WTC11 (cell line): ENCODE measurements at regions not wholly inside any gene's neighbourhood (a gene's known extent, or its start where the extent isn't known, plus 50 kb on each side); places are given as distances from the start of the nearest gene placed in this dataset.

Source experiments
- ATAC-seq: fragments of 200-7000 bp; cut with Tn5 transposase; 2 replicates; pipeline ENCODE4 v1.10.0; 2021; ENCODE audit warnings: mild to moderate bottlenecking, moderate library complexity
- CTCF ChIA-PET: fragments of 300-600 bp; sonication (Branson Sonifier 250); formaldehyde crosslinking; loops from one replicate; lab custom pipeline; 2021; ENCODE audit warnings: antibody characterized with exemption; lab: Charles Lee
- POLR2A ChIA-PET: fragments of 350-600 bp; sonication (Branson Sonifier 250); formaldehyde crosslinking; loops from one replicate; lab custom pipeline; 2021; ENCODE audit warnings: antibody characterized with exemption; lab: Charles Lee
- DNase-seq: peaks from one replicate; pipeline ENCODE4 v3.0.0; 2021; ENCODE audit warnings: low spot score
- H3K27ac Mint-ChIP-seq: 2 replicates; pipeline ENCODE4 v1.8.0; 2021; ENCODE audit warnings: mixed read lengths
- H3K27me3 Mint-ChIP-seq: 2 replicates; pipeline ENCODE4 v1.8.0; 2021; ENCODE audit warnings: low read depth, mild to moderate bottlenecking, moderate library complexity, mixed read lengths
- H3K36me3 Mint-ChIP-seq: 2 replicates; pipeline ENCODE4 v1.8.0; 2021; ENCODE audit warnings: mixed read lengths
- H3K4me1 Mint-ChIP-seq: 2 replicates; pipeline ENCODE4 v1.8.0; 2022; ENCODE audit warnings: mixed read lengths
- H3K4me3 Mint-ChIP-seq: 2 replicates; pipeline ENCODE4 v1.8.0; 2021; ENCODE audit warnings: mild to moderate bottlenecking, moderate library complexity, mixed read lengths
- H3K9me3 Mint-ChIP-seq: 2 replicates; pipeline ENCODE4 v1.8.0; 2021; ENCODE audit warnings: mixed read lengths
- AR ChIP-seq: fragments of 250-450 bp; sonication (Bioruptor Pico); IDR thresholded peaks from 2 replicates; pipeline ENCODE4 v1.9.0; 2021; ENCODE audit warnings: mild to moderate bottlenecking
- CREB1 ChIP-seq: sonication (generic); formaldehyde crosslinking; IDR thresholded peaks from 2 replicates; pipeline ENCODE4 v1.8.0; 2023; ENCODE audit warnings: mild to moderate bottlenecking, missing genetic modification reagents
- CREM ChIP-seq: sonication (generic); formaldehyde crosslinking; IDR thresholded peaks from 2 replicates; pipeline ENCODE4 v1.8.1; 2022; ENCODE audit warnings: mild to moderate bottlenecking, missing genetic modification reagents, moderate library complexity
- CTCF ChIP-seq: fragments of 200-600 bp; IDR thresholded peaks from 2 replicates; pipeline ENCODE4 v1.8.0; 2022; ENCODE audit warnings: antibody characterized with exemption
- ELF4 ChIP-seq: sonication (generic); formaldehyde crosslinking; IDR thresholded peaks from 2 replicates; pipeline ENCODE4 v1.8.1; 2022; ENCODE audit warnings: low read depth, mild to moderate bottlenecking, moderate library complexity, missing genetic modification reagents
- ESRRA ChIP-seq: sonication (generic); formaldehyde crosslinking; IDR thresholded peaks from 2 replicates; pipeline ENCODE4 v1.8.1; 2022; ENCODE audit warnings: mild to moderate bottlenecking, missing genetic modification reagents, borderline replicate concordance
- FOXK1 ChIP-seq: sonication (generic); formaldehyde crosslinking; IDR thresholded peaks from 2 replicates; pipeline ENCODE4 v1.8.0; 2022; ENCODE audit warnings: mild to moderate bottlenecking, moderate library complexity, missing genetic modification reagents
- JAZF1 ChIP-seq: fragments of 250-450 bp; sonication (Bioruptor Pico); IDR thresholded peaks from 2 replicates; pipeline ENCODE4 v1.9.0; 2021; ENCODE audit warnings: moderate library complexity, mild to moderate bottlenecking, inconsistent platforms
- MAX ChIP-seq: sonication (generic); formaldehyde crosslinking; IDR thresholded peaks from 2 replicates; pipeline ENCODE4 v1.8.0; 2022; ENCODE audit warnings: mild to moderate bottlenecking, missing genetic modification reagents
- MXD4 ChIP-seq: fragments of 250-450 bp; sonication (Bioruptor Pico); IDR thresholded peaks from 2 replicates; pipeline ENCODE4 v1.8.0; 2021; ENCODE audit warnings: mild to moderate bottlenecking, moderate library complexity, borderline replicate concordance
- NFATC4 ChIP-seq: fragments of 250-450 bp; sonication (Bioruptor Pico); IDR thresholded peaks from 2 replicates; pipeline ENCODE4 v1.9.0; 2021; ENCODE audit warnings: mild to moderate bottlenecking
- NFE2L1 ChIP-seq: sonication (generic); formaldehyde crosslinking; IDR thresholded peaks from 2 replicates; pipeline ENCODE4 v1.8.1; 2023; ENCODE audit warnings: missing genetic modification reagents
- NFYB ChIP-seq: sonication (generic); formaldehyde crosslinking; conservative IDR thresholded peaks from 2 replicates; pipeline ENCODE4 v1.8.0; 2022; ENCODE audit warnings: low read depth, missing genetic modification reagents
- NR3C1 ChIP-seq: sonication (generic); formaldehyde crosslinking; conservative IDR thresholded peaks from 2 replicates; pipeline ENCODE4 v1.8.1; 2023; ENCODE audit warnings: low read depth, mild to moderate bottlenecking, missing genetic modification reagents
- STAT6 ChIP-seq: sonication (generic); formaldehyde crosslinking; conservative IDR thresholded peaks from 2 replicates; pipeline ENCODE4 v1.8.1; 2023; ENCODE audit warnings: mild to moderate bottlenecking, low read depth, missing genetic modification reagents, moderate library complexity
- TEAD4 ChIP-seq: sonication (generic); formaldehyde crosslinking; IDR thresholded peaks from 2 replicates; pipeline ENCODE4 v1.8.0; 2022; ENCODE audit warnings: mild to moderate bottlenecking, missing genetic modification reagents
- ZNF219 ChIP-seq: sonication (generic); formaldehyde crosslinking; IDR thresholded peaks from 2 replicates; pipeline ENCODE4 v1.8.0; 2023; ENCODE audit warnings: missing genetic modification reagents, mild to moderate bottlenecking, borderline replicate concordance
- ZNF416 ChIP-seq: fragments of 250-450 bp; sonication (Bioruptor Pico); IDR thresholded peaks from 2 replicates; pipeline ENCODE4 v1.9.0; 2021; ENCODE audit warnings: mild to moderate bottlenecking, inconsistent platforms
- ZNF512 ChIP-seq: sonication (generic); formaldehyde crosslinking; IDR thresholded peaks from 2 replicates; pipeline ENCODE4 v1.8.1; 2022; ENCODE audit warnings: missing genetic modification reagents, borderline replicate concordance

GRCh38 chr11:80084608-80085007, 643.8 kb upstream of the TENM4 start:
- POLR2A ChIA-PET: no interaction called here
- Mint-ChIP-seq H3K9me3 (no peaks in the 10 kb centered on the region), H3K36me3 (no peaks in the 10 kb centered on the region), H3K4me1 (peaks cover 5% of the 10 kb centered on the region), H3K27ac (no peak overlapping the region), H3K4me3 (no peak overlapping the region), H3K27me3 (no peaks in the 10 kb centered on the region)
- TF ChIP-seq AR (no peak), NR3C1 (CRISPR knock-in tag) (no peak)
- CTCF ChIA-PET: no interaction called here
- ATAC-seq (no peak), DNase-seq (no peak)

GRCh38 chr11:80083531-80083951, 642.7 kb upstream of the TENM4 start:
- Mint-ChIP-seq H3K27me3 (no peaks in the 10 kb centered on the region), H3K4me1 (peaks cover 5% of the 10 kb centered on the region), H3K27ac (no peak overlapping the region), H3K4me3 (no peak overlapping the region), H3K9me3 (no peaks in the 10 kb centered on the region), H3K36me3 (no peaks in the 10 kb centered on the region)
- ChIA-PET CTCF (no interaction called here), POLR2A (no interaction called here)
- ATAC-seq (peak; percentile 34; the same call in 1 of the 2 replicates), DNase-seq (no peak)
- TF ChIP-seq NFATC4 (no peak), NFYB (no peak), MXD4 (CRISPR knock-in tag) (no peak), JAZF1 (CRISPR knock-in tag) (no peak), STAT6 (no peak), CTCF (no peak), MAX (CRISPR knock-in tag) (no peak), TEAD4 (no peak), CREB1 (CRISPR knock-in tag) (no peak), ELF4 (CRISPR knock-in tag) (no peak), ZNF219 (CRISPR knock-in tag) (no peak), NFE2L1 (CRISPR knock-in tag) (no peak), ESRRA (CRISPR knock-in tag) (no peak), ZNF416 (CRISPR knock-in tag) (no peak)

GRCh38 chr11:80082406-80082805, 641.6 kb upstream of the TENM4 start:
- no peak for ATAC-seq
- no peak overlapping the region for H3K27ac Mint-ChIP-seq
- H3K9me3 Mint-ChIP-seq: no peaks in the 10 kb centered on the region
- no peak for DNase-seq
- ChIA-PET POLR2A (no interaction called here), CTCF (no interaction called here)
- peaks cover 5% of the 10 kb centered on the region for H3K4me1 Mint-ChIP-seq
- no peak overlapping the region for H3K4me3 Mint-ChIP-seq
- no peaks in the 10 kb centered on the region for H3K27me3 Mint-ChIP-seq
- no peaks in the 10 kb centered on the region for H3K36me3 Mint-ChIP-seq
- TF ChIP-seq CTCF (no peak), NFYB (no peak), FOXK1 (CRISPR knock-in tag) (no peak), CREM (no peak), AR (no peak), ZNF512 (CRISPR knock-in tag) (no peak)
